ENCODE measurements at regions not wholly inside any gene's neighbourhood (a gene's known extent, or its start where the extent isn't known, plus 50 kb on each side); places are given as distances from the start of the nearest gene placed in this dataset.
"Not testable (repeated sequence)": the region's sequence is repeated elsewhere in the genome, so short reads cannot be mapped to it uniquely, and the experiment has no call there.

GRCh38 chr3:150230037-150230436 lies 178.1 kb upstream of the TSC22D2 start:
- TF ChIP-seq CTCF (conservative IDR thresholded peaks at IDR 0.05) = no peak
- H3K4me3 Mint-ChIP-seq = no peak overlapping the region
- no peaks in the 10 kb centered on the region for H3K9me3 Mint-ChIP-seq
- peaks cover 5% of the 10 kb centered on the region for H3K27me3 Mint-ChIP-seq (ENCODE audit: low read depth)
- no peak for DNase-seq (ENCODE audit: low read depth, low spot score)
- H3K27ac Mint-ChIP-seq (ENCODE audit: unreplicated experiment) = no peak overlapping the region
- peaks cover 19% of the 10 kb centered on the region for H3K4me1 Mint-ChIP-seq
- H3K36me3 Mint-ChIP-seq (ENCODE audit: low read depth) = no peaks in the 10 kb centered on the region

GRCh38 chr3:150228626-150229025 lies 179.5 kb upstream of the TSC22D2 start:
- not testable (repeated sequence) for H3K27me3 Mint-ChIP-seq (ENCODE audit: low read depth); H3K27ac Mint-ChIP-seq (ENCODE audit: unreplicated experiment); DNase-seq (ENCODE audit: low read depth, low spot score); H3K9me3 Mint-ChIP-seq; H3K36me3 Mint-ChIP-seq (ENCODE audit: low read depth); H3K4me3 Mint-ChIP-seq
- H3K4me1 Mint-ChIP-seq = peaks cover 19% of the 10 kb centered on the region

- TF ChIP-seq CTCF (conservative IDR thresholded peaks at IDR 0.05) = peak; percentile 73
- Mint-ChIP-seq H3K27ac (ENCODE audit: unreplicated experiment) (no peak overlapping the region), H3K4me3 (no peak overlapping the region), H3K36me3 (ENCODE audit: low read depth) (no peaks in the 10 kb centered on the region), H3K27me3 (ENCODE audit: low read depth) (peaks cover 5% of the 10 kb centered on the region), H3K4me1 (peaks cover 13% of the 10 kb centered on the region), H3K9me3 (no peaks in the 10 kb centered on the region)
- DNase-seq (ENCODE audit: low read depth, low spot score) = peak; percentile 88
Measured at GRCh38 chr3:150227839-150228238, 180.3 kb upstream of the TSC22D2 start.

- H3K4me1 Mint-ChIP-seq = peaks cover 25% of the 10 kb centered on the region
- no peaks in the 10 kb centered on the region for H3K9me3 Mint-ChIP-seq
- no peak overlapping the region for H3K4me3 Mint-ChIP-seq
- H3K36me3 Mint-ChIP-seq (ENCODE audit: low read depth) = no peaks in the 10 kb centered on the region
- H3K27me3 Mint-ChIP-seq (ENCODE audit: low read depth) = peaks cover 5% of the 10 kb centered on the region
- no peak for DNase-seq (ENCODE audit: low read depth, low spot score)
- H3K27ac Mint-ChIP-seq (ENCODE audit: unreplicated experiment) = no peak overlapping the region
- TF ChIP-seq CTCF (conservative IDR thresholded peaks at IDR 0.05) = no peak
Measured at GRCh38 chr3:150225986-150226385, 182.1 kb upstream of the TSC22D2 start.

- Mint-ChIP-seq H3K36me3 (ENCODE audit: low read depth) (no peaks in the 10 kb centered on the region), H3K9me3 (no peaks in the 10 kb centered on the region), H3K4me3 (no peak overlapping the region), H3K27me3 (ENCODE audit: low read depth) (peaks cover 5% of the 10 kb centered on the region), H3K4me1 (peaks cover 31% of the 10 kb centered on the region), H3K27ac (ENCODE audit: unreplicated experiment) (no peak overlapping the region)
- no peak for DNase-seq (ENCODE audit: low read depth, low spot score)
- no peak for TF ChIP-seq CTCF (conservative IDR thresholded peaks at IDR 0.05)
Measured at GRCh38 chr3:150223558-150223957, 184.5 kb upstream of the TSC22D2 start.

GRCh38 chr3:150222691-150223489 lies 185.2 kb upstream of the TSC22D2 start:
- peaks cover 4% of the 10 kb centered on the region for H3K9me3 Mint-ChIP-seq
- no peak overlapping the region for H3K4me3 Mint-ChIP-seq
- TF ChIP-seq CTCF (conservative IDR thresholded peaks at IDR 0.05) = no peak
- no peak overlapping the region for H3K27ac Mint-ChIP-seq (ENCODE audit: unreplicated experiment)
- no peaks in the 10 kb centered on the region for H3K36me3 Mint-ChIP-seq (ENCODE audit: low read depth)
- DNase-seq (ENCODE audit: low read depth, low spot score) = no peak
- peaks cover 5% of the 10 kb centered on the region for H3K27me3 Mint-ChIP-seq (ENCODE audit: low read depth)
- H3K4me1 Mint-ChIP-seq = peaks cover 25% of the 10 kb centered on the region

Measured in neural crest cell (in vitro differentiated cells).